Epithelial cell of proximal tubule (primary cell): ENCODE measurements at regions not wholly inside any gene's neighbourhood (a gene's known extent, or its start where the extent isn't known, plus 50 kb on each side); places are given as distances from the start of the nearest gene placed in this dataset.

Experiments
- DNase-seq: peaks from one replicate; pipeline ENCODE4 v3.0.0-alpha.2; 2011; ENCODE audit warnings: low read depth
- H3K4me3 ChIP-seq: 2 replicates; pipeline ENCODE4 v1.5.1; 2011; ENCODE audit warnings: low read depth, mild to moderate bottlenecking, low read length
- CTCF ChIP-seq: conservative IDR thresholded peaks from 2 replicates; pipeline ENCODE4 v1.5.1; 2012; ENCODE audit warnings: low read depth, mild to moderate bottlenecking, low read length

GRCh38 chr2:156728328-156728727 lies 292.1 kb downstream of the GPD2 start:
- TF ChIP-seq CTCF, result no peak
- no peak for DNase-seq
- no peak overlapping the region for H3K4me3 ChIP-seq

GRCh38 chr2:156731506-156731905 lies 295.3 kb downstream of the GPD2 start:
- no peak overlapping the region for H3K4me3 ChIP-seq
- TF ChIP-seq CTCF, result no peak
- no peak for DNase-seq

GRCh38 chr2:156736950-156737349 lies 300.8 kb downstream of the GPD2 start:
- no peak overlapping the region for H3K4me3 ChIP-seq
- DNase-seq, result no peak
- TF ChIP-seq CTCF, result no peak

- no peak for TF ChIP-seq CTCF
- DNase-seq, result no peak
Measured at GRCh38 chr2:156739301-156739700, 303.1 kb downstream of the GPD2 start.

GRCh38 chr2:156745619-156746018 lies 309.4 kb downstream of the GPD2 start:
- no peak overlapping the region for H3K4me3 ChIP-seq
- no peak for TF ChIP-seq CTCF
- no peak for DNase-seq

More at GRCh38 chr2:156739301-156739700, 303.1 kb downstream of the GPD2 start:
- H3K4me3 ChIP-seq, result no peak overlapping the region

GRCh38 chr2:156748221-156748620 lies 312.0 kb downstream of the GPD2 start:
- DNase-seq, result no peak
- H3K4me3 ChIP-seq, result no peak overlapping the region
- TF ChIP-seq CTCF, result no peak

GRCh38 chr2:156752042-156752441 lies 315.9 kb downstream of the GPD2 start:
- no peak for TF ChIP-seq CTCF
- DNase-seq, result no peak
- no peak overlapping the region for H3K4me3 ChIP-seq
